Astrocyte of the cerebellum (primary cell): ENCODE measurements at regions not wholly inside any gene's neighbourhood (a gene's known extent, or its start where the extent isn't known, plus 50 kb on each side); places are given as distances from the start of the nearest gene placed in this dataset.

Source experiments
- DNase-seq: peaks from one replicate; pipeline ENCODE4 v3.0.0-alpha.2; 2011; ENCODE audit warnings: low read depth
- H3K4me3 ChIP-seq: 2 replicates; pipeline ENCODE4 v1.5.1; 2011; ENCODE audit warnings: mild to moderate bottlenecking, low read depth, low read length, moderate library complexity
- CTCF ChIP-seq: IDR thresholded peaks from 2 replicates; pipeline ENCODE4 v1.5.1; 2012; ENCODE audit warnings: low read length, low read depth, moderate library complexity, mild to moderate bottlenecking; ENCODE audit errors: missing control alignments
- in situ Hi-C: cut with HindIII; loops from 2 replicates; pipeline ENCODE4 v1.10.0; 2017; ENCODE audit warnings: low sequenced_read_pairs

- in situ Hi-C loops: no loop called here
- no peak for DNase-seq
- no peak for TF ChIP-seq CTCF
- H3K4me3 ChIP-seq: no peak overlapping the region
Observed at GRCh38 chr1:91584878-91585277, 84.2 kb downstream of the CDC7 start.

GRCh38 chr1:91585502-91585901 lies 84.9 kb downstream of the CDC7 start:
- no peak for DNase-seq
- H3K4me3 ChIP-seq: no peak overlapping the region
- in situ Hi-C loops: no loop called here
- TF ChIP-seq CTCF: no peak

GRCh38 chr1:91585982-91586381 lies 85.3 kb downstream of the CDC7 start:
- no peak overlapping the region for H3K4me3 ChIP-seq
- DNase-seq: no peak
- TF ChIP-seq CTCF: no peak
- in situ Hi-C loops: no loop called here

- in situ Hi-C loops: no loop called here
- DNase-seq: no peak
- no peak for TF ChIP-seq CTCF
- H3K4me3 ChIP-seq: no peak overlapping the region
Observed at GRCh38 chr1:91589437-91589836, 88.8 kb downstream of the CDC7 start.

GRCh38 chr1:91591175-91591974 lies 90.7 kb downstream of the CDC7 start:
- no peak for TF ChIP-seq CTCF
- in situ Hi-C loops: no loop called here
- no peak overlapping the region for H3K4me3 ChIP-seq
- DNase-seq: no peak

GRCh38 chr1:91592716-91593477 lies 92.2 kb downstream of the CDC7 start:
- H3K4me3 ChIP-seq: no peak overlapping the region
- no peak for DNase-seq
- no peak for TF ChIP-seq CTCF
- in situ Hi-C loops: no loop called here
